OCI-LY7 (cell line): ENCODE measurements at regions not wholly inside any gene's neighbourhood (a gene's known extent, or its start where the extent isn't known, plus 50 kb on each side); places are given as distances from the start of the nearest gene placed in this dataset.

Experiments used
- CTCF ChIP-seq: fragments of 200-600 bp; sonication (generic); conservative IDR thresholded peaks from 2 replicates; pipeline ENCODE4 v1.5.1; 2014; ENCODE audit warnings: mild to moderate bottlenecking, antibody characterized with exemption, low read length, moderate library complexity, mixed read lengths
- EZH2phosphoT487 ChIP-seq: fragments of 200-600 bp; sonication (generic); IDR thresholded peaks from 2 replicates; pipeline ENCODE4 v1.6.1; 2018; ENCODE audit warnings: low read depth, borderline replicate concordance, mild to moderate bottlenecking, mixed run types, antibody characterized with exemption, low read length, moderate library complexity, mixed read lengths

- TF ChIP-seq CTCF (no peak), EZH2phosphoT487 (no peak)
Observed at GRCh38 chrX:14357314-14357713, 172.0 kb upstream of the GLRA2 start.
